Central memory CD4-positive, alpha-beta T cell (primary cell): ENCODE measurements at regions not wholly inside any gene's neighbourhood (a gene's known extent, or its start where the extent isn't known, plus 50 kb on each side); places are given as distances from the start of the nearest gene placed in this dataset.

Experiments
- DNase-seq: peaks from one replicate; pipeline ENCODE4 v3.0.0; 2022

DNA sequence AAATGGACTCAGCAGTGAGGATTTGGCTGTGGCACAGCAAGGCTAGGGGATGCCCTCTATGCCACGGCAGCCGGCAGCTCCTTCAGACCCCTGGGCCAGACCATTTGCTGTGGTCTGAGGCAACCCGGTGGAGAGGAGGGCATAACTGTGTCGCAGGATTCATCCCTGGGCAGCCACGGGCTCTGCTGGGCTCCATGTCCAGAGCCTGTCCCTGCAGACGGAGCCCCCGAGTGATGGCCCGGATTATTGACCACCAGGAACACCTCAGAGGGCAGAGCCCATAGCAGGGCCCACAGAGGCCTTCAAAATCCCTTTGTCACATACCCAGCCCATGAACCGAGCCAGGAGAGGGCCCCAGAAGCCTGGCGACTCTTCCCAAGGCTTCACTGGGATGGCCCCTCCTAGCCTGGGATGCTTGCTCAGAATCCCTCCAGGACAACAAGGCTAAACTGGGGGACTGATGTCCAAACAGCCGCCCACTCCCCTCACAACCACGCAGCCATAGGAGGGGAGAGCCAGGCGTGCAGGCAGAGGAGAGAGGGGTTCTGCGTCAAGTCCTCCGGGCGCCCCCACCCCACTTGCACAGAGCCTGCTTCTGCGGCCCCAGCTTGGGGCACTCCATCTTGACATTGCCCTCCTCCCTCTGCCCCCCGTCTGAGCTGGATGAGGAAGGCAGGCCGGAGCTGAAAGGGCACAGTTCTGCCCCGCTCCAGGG is 68.2 kb upstream of the AFDN start:
- no peak for DNase-seq

DNA sequence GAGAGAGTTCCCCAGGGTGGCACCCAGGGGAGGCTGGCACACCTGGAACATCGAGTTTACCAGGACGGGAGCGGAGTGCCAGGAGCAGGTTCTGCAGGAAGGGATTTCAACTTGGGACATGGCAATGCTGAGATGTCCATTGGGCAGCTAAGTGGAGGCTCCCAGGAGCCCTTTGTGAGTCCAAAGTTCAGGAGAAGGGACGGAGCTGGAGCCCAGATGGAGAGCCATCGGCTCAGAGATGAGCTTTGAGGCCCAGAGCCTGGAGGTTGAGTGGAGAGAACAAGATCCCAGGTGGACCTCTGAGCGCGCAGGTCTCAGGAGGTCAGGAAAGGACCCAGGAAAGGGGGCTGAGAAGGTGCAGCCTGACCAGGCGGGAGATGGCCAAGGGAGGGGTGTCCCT is 67.5 kb upstream of the AFDN start:
- no peak for DNase-seq

DNA sequence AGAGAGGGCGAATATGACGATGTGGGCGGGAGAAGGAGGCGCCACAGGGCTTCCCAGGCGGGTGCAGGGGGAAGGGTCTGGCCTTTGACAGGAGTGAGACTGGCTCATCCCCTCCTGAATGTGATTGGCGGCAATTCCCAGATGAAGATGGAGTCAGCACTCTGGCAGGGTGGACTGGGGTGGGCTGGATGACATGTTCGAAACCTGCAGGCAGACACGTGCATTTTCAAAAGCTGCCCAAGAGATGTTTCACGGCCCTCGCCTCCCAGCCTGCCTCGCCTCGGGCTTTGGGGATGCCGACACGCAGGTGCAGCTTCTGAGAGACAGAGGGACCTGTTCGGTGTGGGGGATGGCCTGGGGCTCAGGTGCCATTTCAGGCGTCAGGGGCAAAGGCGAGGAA is 66.8 kb upstream of the AFDN start:
- no peak for DNase-seq

- no peak for DNase-seq
Measured at GRCh38 chr6:167760979-167761793, 65.5 kb upstream of the AFDN start.

- DNase-seq, result no peak
Measured at GRCh38 chr6:167761794-167762258, 64.9 kb upstream of the AFDN start.

GRCh38 chr6:167762259-167762962 is 64.3 kb upstream of the AFDN start:
- no peak for DNase-seq

DNA sequence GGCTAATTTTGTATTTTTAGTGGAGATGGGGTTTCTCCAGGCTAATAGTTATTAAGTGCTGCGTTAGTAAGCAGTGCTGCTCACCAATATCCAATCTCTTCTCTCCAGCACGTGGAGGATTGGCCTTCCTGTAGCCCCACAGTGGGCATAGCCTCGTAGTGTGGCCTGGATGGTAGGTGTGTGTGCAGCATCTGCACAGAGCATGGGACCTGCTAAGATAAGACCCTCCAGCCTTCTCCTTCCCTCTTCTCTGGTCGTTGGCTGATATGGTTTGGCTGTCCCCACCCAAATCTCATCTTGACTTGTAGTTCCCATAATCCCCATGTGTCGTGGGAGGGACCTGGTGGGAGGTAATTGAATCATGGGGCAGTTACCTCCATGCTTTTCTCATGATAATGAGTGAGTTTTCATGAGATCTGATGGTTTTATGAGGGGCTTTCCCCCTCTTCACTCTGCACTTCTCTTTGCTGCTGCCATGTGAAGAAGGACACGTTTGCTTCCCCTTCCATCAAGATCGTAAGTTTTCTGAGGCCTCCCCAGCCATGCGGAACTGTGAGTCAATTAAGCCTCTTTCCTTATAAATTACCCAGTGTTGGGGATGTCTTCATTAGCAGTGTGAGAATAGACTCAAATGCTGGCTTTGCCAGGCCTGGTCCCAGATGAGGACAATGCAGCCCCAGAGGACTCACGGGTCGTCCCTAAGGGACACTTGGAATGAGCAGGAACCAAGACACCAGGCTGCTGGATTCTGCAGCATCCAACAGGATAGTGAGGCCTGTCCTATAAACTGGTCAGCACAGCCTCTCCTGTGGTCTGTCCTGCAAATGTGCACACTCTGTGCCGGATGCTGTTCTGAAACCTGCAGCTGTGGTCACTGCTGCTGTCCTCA is 63.4 kb upstream of the AFDN start:
- no peak for DNase-seq

- DNase-seq, result no peak
Measured at GRCh38 chr6:167764215-167764614, 62.5 kb upstream of the AFDN start.

- DNase-seq, result no peak
Measured at GRCh38 chr6:167764713-167765479, 61.8 kb upstream of the AFDN start.

DNA sequence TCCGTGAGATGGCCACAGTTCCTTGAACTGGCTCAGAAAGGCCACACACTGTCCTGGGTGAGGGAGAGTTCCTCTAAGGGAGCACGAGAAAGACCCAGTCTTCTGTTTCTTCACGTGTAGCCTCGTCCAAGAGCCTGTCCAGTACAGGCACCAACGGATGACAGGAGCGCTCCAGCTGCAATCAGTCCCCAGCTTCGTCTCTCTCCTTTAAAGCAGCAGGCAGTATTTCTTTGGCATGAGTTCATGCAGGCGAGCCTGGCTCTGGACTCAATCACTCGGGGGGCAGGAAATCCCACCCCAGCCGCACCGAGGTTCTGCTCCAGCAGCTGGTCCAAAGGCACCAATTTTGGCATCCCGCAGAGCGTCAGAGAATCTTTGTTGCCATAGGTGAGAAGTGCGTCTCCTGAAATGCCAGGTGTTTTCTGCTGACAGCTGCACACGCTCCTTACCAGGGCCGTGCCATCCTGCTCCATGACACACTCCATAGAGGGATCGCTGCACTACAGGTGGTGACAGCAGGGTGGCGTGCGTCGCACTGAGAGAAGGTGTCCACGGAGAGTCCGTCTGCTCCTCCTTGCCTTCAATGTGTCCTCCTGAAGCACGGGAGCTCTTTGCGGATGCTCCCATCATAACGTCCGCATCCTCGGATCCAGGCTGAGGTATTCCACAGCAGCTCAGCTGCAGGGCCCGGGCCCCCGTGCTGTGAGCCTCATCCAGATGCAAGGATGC is 59.6 kb upstream of the AFDN start:
- DNase-seq, result no peak

DNA sequence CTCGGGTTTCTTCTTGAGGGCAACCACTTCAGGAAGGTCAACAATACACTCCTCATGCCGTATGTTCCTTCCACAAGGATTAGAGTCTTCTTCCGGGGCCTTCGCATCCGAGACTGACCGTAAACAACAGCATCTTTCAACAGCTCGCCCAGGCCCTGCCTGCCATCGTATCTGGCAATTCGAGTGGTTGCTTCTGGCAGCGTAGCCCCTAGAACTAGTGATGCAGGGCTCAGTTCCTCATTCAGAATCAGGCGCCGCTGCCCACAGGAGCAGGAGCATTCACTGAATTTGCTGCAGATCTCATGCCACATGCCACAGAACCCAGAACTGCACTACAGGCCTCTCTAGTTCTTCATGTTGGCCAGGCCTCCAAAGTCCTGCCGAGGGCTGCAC is 59.0 kb upstream of the AFDN start:
- no peak for DNase-seq

- DNase-seq, result no peak
Measured at GRCh38 chr6:167768471-167769215, 58.1 kb upstream of the AFDN start.

GRCh38 chr6:167769408-167770190 is 57.1 kb upstream of the AFDN start:
- DNase-seq, result no peak

GRCh38 chr6:167770291-167770955 is 56.3 kb upstream of the AFDN start:
- no peak for DNase-seq

GRCh38 chr6:167774881-167775280 is 51.8 kb upstream of the AFDN start:
- DNase-seq, result no peak

- DNase-seq, result no peak
Measured at GRCh38 chr6:167776906-167777627, 49.6 kb upstream of the AFDN start.
